HG02840 (cell line): ENCODE measurements at regions not wholly inside any gene's neighbourhood (a gene's known extent, or its start where the extent isn't known, plus 50 kb on each side); places are given as distances from the start of the nearest gene placed in this dataset.

Source experiments
- ATAC-seq: cut with Tn5 transposase; IDR thresholded peaks from one replicate; pipeline ENCODE4 v1.9.1; 2021; ENCODE audit warnings: mild to moderate bottlenecking, moderate library complexity, moderate number of reproducible peaks; ENCODE audit not compliant: unreplicated experiment, low FRiP score

DNA sequence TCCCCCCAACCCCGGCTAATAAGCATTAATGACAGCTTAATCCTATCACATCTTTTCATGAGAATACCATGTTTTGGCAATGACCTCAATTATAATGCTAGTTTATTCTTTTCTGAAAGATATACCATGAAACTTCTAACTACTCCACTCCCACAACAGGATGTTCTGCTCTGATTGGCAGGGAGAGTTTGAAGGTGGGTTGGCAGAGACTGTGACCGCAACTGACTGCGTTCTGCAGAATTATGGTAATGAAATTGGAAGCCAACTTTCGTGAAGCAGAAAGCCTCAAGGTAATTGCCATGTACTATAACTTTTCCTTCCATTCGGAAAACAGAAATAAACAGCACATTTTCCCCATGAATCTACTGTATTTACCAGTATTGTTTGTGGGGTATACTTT, 288.2 kb upstream of the SEMA3D start:
- ATAC-seq: no peak

DNA sequence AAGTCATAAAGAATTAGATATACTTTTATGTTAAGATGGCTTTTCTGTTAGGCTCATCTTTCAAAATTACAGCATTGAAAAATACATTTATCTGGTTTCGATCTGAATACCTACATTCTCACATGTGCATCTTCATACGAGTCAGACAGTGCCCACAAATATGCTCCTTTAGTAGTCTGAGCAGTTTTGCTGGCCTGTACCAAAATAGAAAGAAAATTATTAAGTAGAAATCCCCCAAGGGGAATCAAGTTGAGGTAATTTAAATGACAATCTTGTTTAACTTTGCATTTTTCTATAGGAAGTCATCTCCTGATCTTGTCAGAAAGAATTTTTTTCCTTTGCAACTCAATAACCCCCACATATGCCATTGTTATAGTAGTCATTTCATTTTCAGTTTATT, 287.4 kb upstream of the SEMA3D start:
- ATAC-seq: no peak

DNA sequence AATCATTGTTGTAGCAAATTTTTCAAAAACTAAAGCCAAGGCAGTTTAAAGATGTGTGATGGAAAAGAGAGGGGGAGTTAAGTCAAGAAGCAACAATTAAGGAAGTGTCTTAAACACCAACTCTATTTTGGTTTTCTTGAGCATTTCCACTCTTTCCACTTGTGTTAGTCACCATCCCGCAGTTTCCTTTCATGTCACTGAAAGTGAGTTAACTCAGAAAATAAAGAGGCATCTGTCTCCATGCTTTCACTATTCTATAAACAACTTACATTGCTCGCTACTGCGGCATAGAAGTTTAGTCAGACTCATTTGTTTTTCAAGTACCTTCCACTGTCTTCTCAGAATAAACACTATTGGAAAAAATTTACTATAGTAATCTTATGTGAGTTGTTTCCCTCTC, 284.9 kb upstream of the SEMA3D start:
- ATAC-seq: no peak

DNA sequence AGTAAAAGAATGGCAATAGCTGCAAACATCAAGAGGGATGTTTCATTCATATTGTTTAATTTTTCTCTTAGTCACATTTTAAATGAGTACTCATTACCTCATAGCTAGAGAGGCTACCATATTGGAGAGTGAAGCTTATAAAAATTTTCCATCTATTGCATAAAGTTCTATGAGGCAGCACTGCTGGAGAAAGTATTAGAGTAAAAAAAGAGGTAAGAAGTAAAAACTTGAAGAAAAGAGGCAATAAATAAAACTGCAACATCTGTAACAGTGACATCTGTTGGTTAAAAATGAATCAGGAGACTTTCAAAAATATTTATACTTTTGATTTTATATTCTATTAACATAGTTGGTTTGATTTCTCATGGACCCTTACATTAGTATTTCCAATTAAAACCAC, 284.5 kb upstream of the SEMA3D start:
- no peak for ATAC-seq

DNA sequence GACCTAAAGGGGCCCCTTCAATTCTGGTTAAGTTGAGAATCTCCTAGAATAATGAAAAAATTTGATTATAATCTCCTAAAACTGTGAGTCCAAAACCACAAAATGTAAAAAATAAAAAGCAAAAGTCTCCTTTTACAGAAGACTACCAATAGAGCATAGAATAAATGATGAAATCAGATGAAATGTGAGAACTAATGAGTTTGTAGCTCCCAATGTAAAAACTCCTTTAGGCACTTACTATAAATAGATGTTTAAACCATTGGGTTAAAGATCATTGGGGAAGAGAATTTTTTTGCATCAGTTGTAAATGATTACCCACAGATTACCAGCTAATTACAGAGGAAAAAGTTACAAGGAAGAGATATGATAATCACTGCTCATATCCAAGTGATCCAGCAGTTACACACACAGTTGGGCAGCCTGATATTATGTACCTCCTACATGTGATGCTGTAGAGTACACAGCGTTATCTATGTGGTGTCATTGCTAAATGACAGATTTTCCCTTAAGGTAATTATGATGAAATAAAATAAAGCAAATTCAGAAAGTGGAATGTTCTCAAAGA, 282.7 kb upstream of the SEMA3D start:
- ATAC-seq: no peak

- no peak for ATAC-seq
Measured at GRCh38 chr7:85464042-85464651, 277.3 kb upstream of the SEMA3D start.

DNA sequence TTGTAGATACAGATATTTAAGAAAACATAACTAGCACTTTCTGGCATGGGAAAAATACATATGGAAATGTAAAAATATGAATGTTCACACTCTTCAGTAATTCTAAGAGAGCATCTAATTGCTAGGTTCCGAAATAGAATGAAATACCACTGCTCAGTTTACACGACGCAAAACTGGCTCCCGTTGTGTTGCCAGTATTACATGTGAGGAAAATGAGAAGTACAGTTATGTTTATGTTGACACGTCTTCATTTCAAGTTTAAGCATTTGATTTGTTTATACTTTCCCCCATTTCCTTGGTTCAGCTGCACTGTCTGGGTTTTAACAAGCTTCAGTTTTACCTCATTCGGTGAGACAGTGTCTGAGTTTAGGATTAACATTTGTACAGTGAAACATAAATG, 275.8 kb upstream of the SEMA3D start:
- no peak for ATAC-seq

DNA sequence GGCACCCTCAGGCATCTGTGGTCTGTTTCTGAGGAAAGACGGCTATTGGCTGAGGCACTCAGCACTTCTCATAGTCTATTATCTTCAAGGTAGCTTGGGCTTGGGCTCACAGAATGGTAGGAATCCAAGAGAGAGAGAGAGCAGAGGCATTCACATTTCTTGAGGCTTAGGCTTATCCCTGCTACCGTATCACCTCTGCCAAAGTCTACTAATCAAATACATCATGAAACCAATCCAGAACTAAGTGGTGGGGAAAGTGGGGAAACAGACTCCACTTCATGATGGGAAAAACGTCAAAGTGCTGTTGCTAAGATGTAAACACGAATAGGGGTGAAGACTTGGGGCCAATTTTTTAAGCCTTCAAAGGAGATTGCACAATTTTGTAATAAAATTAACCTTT, 271.1 kb upstream of the SEMA3D start:
- ATAC-seq: no peak

DNA sequence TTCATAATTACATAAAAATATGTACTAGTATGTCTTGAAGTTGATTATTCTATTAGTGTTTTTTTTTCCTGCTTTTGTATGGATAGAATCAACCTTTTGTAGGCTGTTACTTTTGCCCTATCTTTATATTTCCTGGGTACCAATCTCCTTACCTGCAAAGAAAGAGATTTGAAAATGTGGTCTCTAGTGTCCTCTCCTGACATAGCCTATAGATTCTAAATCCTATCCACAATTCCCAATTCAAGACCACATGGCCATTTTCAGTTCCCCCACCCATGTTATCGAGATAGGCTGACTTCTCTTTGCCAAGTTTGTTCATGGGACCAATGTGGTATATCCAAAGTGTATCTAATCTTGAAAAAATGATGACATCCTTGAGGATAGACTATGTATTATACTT, 269.4 kb upstream of the SEMA3D start:
- no peak for ATAC-seq

GRCh38 chr7:85454904-85455303, 268.0 kb upstream of the SEMA3D start:
- ATAC-seq: no peak

DNA sequence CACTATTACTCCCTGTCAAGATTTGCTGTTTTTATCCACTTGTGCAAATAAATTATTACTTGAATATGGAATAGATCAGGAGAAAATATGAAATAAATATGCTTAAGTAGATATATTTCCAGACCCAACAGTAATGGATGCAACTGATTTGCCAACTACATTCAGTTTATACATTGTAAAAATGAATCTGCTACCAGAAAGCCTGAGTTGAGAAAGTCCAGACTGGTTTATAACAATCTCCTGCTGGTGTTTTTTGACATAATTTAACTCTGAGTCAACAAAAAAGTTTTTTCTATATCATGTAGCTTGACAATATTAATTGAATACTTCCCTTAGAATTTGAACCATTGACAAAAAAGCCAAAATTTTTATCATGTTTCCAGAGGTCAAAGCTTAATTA, 265.8 kb upstream of the SEMA3D start:
- ATAC-seq: no peak

- no peak for ATAC-seq
Measured at GRCh38 chr7:85449478-85449877, 262.6 kb upstream of the SEMA3D start.

- no peak for ATAC-seq
Measured at GRCh38 chr7:85447004-85447403, 260.1 kb upstream of the SEMA3D start.

DNA sequence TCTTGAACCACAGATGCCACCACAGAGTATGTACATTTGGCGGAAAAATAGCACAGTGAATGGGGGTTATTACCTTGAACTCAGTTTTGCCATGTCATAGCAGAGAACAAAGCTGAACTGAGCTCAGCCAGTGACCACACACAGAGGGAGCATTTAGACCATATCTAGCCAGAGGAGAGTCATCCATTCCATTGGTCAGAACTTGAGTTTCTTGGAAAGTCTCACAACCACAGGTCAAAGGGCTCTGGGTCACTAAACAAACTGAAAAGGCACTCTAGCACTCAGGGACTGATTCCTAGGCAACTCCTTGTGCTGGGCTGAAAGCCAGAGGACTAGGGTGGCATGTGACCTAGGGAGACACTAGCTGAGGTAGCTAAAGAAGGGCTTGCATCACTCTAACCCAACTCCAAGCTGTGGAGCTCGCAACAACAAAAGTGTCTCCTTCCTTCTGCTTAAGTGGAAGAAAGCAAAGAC, 239.7 kb upstream of the SEMA3D start:
- ATAC-seq: no peak

DNA sequence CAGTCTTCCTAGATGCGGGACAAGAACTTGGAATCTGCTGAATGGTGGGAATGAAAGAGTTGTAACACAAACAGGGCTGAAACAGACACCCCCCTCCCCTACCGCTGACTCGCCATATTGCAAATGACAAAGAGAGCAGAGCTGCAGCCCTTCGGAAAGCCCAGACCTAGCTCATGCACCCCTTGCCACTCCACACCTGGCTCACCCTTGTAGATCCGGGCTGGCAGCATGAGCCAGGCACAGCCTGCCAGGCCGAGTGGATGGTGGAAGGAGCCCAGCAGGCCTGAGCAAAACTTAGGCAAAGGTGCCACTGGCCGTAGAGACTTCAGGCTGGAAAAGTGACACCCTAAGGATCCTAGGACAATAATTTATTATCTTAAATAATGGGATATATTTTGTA, 237.4 kb upstream of the SEMA3D start:
- no peak for ATAC-seq

DNA sequence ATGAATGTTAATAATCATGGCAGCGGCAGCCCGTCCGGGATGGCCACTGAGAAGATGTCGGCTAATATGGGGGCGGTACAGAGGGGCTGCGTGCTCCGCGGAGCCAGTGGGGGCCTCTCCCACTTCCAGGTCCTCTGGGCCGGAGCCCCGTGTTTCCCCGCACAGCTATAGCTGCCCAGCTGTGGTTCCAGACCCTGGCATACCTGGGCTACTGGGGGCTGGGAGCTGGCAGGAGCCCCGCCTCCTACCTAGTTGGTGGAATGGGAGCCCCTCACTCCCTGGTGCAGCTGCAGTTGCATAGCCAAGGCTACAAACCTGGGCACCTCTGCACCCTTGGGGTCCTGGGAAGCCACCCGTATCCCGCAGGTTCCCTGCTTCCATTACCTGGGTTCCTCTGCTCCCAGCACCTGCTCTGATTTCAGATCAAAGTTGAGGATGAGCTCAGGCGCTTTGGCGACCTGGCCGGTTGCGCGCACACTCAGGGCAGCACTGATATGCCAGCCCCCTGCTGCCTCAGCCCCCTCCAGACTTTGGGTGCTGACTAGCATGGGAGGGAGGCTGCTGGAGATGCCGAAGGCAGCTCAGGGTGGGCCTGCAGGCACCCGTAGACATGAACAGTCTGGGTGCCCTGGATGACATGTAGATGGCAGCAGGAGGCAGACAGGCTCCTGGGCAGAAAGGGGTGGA, 236.5 kb upstream of the SEMA3D start:
- no peak for ATAC-seq

DNA sequence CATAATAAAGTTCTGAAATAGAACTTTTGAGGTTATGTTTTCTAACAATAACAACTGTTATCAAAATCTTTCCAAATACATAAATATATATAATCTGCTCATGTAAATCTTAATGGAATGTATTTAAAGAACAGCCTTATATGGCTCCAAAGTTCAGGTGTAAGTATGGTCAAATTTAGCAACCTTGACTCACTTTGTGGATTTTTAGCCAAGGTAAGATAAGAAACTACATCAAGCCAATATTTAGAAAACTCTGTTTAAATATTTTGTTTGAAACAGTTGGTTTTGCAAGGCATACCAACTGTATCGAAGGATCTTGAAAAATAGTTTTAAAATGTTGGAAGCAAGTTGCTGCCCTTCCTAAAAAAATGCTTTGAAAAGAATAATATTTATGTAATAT, 228.9 kb upstream of the SEMA3D start:
- ATAC-seq: no peak

- ATAC-seq: no peak
Measured at GRCh38 chr7:85413718-85414117, 226.9 kb upstream of the SEMA3D start.

GRCh38 chr7:85412912-85413311, 226.1 kb upstream of the SEMA3D start:
- no peak for ATAC-seq

DNA sequence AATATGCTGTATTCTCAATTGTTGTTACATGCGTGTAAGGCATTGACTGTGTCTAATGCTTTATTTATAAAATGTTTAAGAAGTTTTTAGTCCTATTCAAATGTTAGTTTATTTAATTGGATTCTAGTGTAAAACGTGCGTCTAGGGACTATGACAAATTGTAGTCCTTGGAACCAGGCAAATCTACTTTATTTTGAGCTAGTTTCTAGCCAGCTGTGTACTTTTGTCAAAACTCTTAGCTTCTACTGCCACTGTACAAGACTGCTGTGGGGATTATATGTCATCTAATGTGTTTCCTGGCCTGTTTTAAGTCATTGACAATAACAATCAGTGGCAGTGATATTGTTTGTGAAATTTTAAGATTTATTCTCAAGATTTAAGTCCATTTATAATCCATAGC, 220.5 kb upstream of the SEMA3D start:
- ATAC-seq: no peak

- ATAC-seq: no peak
Measured at GRCh38 chr7:85405016-85405902, 218.4 kb upstream of the SEMA3D start.
